ENCODE measurements at regions not wholly inside any gene's neighbourhood (a gene's known extent, or its start where the extent isn't known, plus 50 kb on each side); places are given as distances from the start of the nearest gene placed in this dataset.
A peak's percentile ranks its signal among the peaks of the same experiment; 100 is the strongest.

- Histone ChIP-seq H3K4me1 (ENCODE audit: insufficient read depth, insufficient read length) (no peaks in the 10 kb centered on the region), H3K36me3 (ENCODE audit: insufficient read depth, insufficient read length, low read length) (no peaks in the 10 kb centered on the region), H3K4me3 (ENCODE audit: insufficient read length, low read depth) (no peak overlapping the region), H3K9me3 (ENCODE audit: insufficient read depth, low read length) (peaks cover 15% of the 10 kb centered on the region), H3K9ac (ENCODE audit: insufficient read length, low read depth) (no peak overlapping the region), H3K27me3 (ENCODE audit: insufficient read depth, insufficient read length) (no peaks in the 10 kb centered on the region)
- TF ChIP-seq ZNF274 (IDR thresholded peaks at IDR 0.05; ENCODE audit: low read depth, low read length) (no peak), YY1 (IDR thresholded peaks at IDR 0.05; ENCODE audit: insufficient read depth, insufficient read length) (no peak), SUZ12 (IDR thresholded peaks at IDR 0.05; ENCODE audit: extremely low read depth, insufficient read depth, insufficient read length) (no peak)
- DNase-seq (ENCODE audit: low read depth, low spot score): no peak
These were observed 277.4 kb upstream of the LYZL1 start for GRCh38 chr10:29011516-29011915.

GRCh38 chr10:29012926-29013554 lies 275.8 kb upstream of the LYZL1 start:
- no peak for DNase-seq (ENCODE audit: low read depth, low spot score)
- peaks cover 4% of the 10 kb centered on the region; the same call in 1 of the 2 replicates for H3K9me3 ChIP-seq (ENCODE audit: insufficient read depth, low read length)
- no peak overlapping the region for H3K4me3 ChIP-seq (ENCODE audit: insufficient read length, low read depth)
- no peaks in the 10 kb centered on the region for H3K4me1 ChIP-seq (ENCODE audit: insufficient read depth, insufficient read length)
- no peak for TF ChIP-seq SUZ12 (IDR thresholded peaks at IDR 0.05; ENCODE audit: extremely low read depth, insufficient read depth, insufficient read length)
- no peak for TF ChIP-seq YY1 (IDR thresholded peaks at IDR 0.05; ENCODE audit: insufficient read depth, insufficient read length)
- TF ChIP-seq ZNF274 (IDR thresholded peaks at IDR 0.05; ENCODE audit: low read depth, low read length): no peak
- no peaks in the 10 kb centered on the region for H3K27me3 ChIP-seq (ENCODE audit: insufficient read depth, insufficient read length)
- no peak overlapping the region for H3K9ac ChIP-seq (ENCODE audit: insufficient read length, low read depth)
- H3K36me3 ChIP-seq (ENCODE audit: insufficient read depth, insufficient read length, low read length): no peaks in the 10 kb centered on the region

- H3K27me3 ChIP-seq (ENCODE audit: insufficient read depth, insufficient read length): no peaks in the 10 kb centered on the region
- H3K9ac ChIP-seq (ENCODE audit: insufficient read length, low read depth): no peak overlapping the region
- peaks cover 14% of the 10 kb centered on the region for H3K9me3 ChIP-seq (ENCODE audit: insufficient read depth, low read length)
- TF ChIP-seq SUZ12 (IDR thresholded peaks at IDR 0.05; ENCODE audit: extremely low read depth, insufficient read depth, insufficient read length): no peak
- no peak for TF ChIP-seq YY1 (IDR thresholded peaks at IDR 0.05; ENCODE audit: insufficient read depth, insufficient read length)
- TF ChIP-seq ZNF274 (IDR thresholded peaks at IDR 0.05; ENCODE audit: low read depth, low read length): no peak
- H3K36me3 ChIP-seq (ENCODE audit: insufficient read depth, insufficient read length, low read length): no peaks in the 10 kb centered on the region
- H3K4me3 ChIP-seq (ENCODE audit: insufficient read length, low read depth): no peak overlapping the region
- no peak for DNase-seq (ENCODE audit: low read depth, low spot score)
- H3K4me1 ChIP-seq (ENCODE audit: insufficient read depth, insufficient read length): peaks cover 4% of the 10 kb centered on the region
These were observed 267.3 kb upstream of the LYZL1 start for GRCh38 chr10:29021591-29021990.

GRCh38 chr10:29022513-29022912 lies 266.4 kb upstream of the LYZL1 start:
- no peak for DNase-seq (ENCODE audit: low read depth, low spot score)
- H3K27me3 ChIP-seq (ENCODE audit: insufficient read depth, insufficient read length): no peaks in the 10 kb centered on the region
- H3K4me1 ChIP-seq (ENCODE audit: insufficient read depth, insufficient read length): peaks cover 4% of the 10 kb centered on the region
- H3K9ac ChIP-seq (ENCODE audit: insufficient read length, low read depth): no peak overlapping the region
- no peak overlapping the region for H3K4me3 ChIP-seq (ENCODE audit: insufficient read length, low read depth)
- TF ChIP-seq ZNF274 (IDR thresholded peaks at IDR 0.05; ENCODE audit: low read depth, low read length) (no peak), SUZ12 (IDR thresholded peaks at IDR 0.05; ENCODE audit: extremely low read depth, insufficient read depth, insufficient read length) (no peak), YY1 (IDR thresholded peaks at IDR 0.05; ENCODE audit: insufficient read depth, insufficient read length) (no peak)
- H3K9me3 ChIP-seq (ENCODE audit: insufficient read depth, low read length): peaks cover 23% of the 10 kb centered on the region
- H3K36me3 ChIP-seq (ENCODE audit: insufficient read depth, insufficient read length, low read length): no peaks in the 10 kb centered on the region

- Histone ChIP-seq H3K4me1 (ENCODE audit: insufficient read depth, insufficient read length) (peaks cover 4% of the 10 kb centered on the region), H3K9me3 (ENCODE audit: insufficient read depth, low read length) (peaks cover 32% of the 10 kb centered on the region), H3K4me3 (ENCODE audit: insufficient read length, low read depth) (no peak overlapping the region), H3K9ac (ENCODE audit: insufficient read length, low read depth) (no peak overlapping the region), H3K27me3 (ENCODE audit: insufficient read depth, insufficient read length) (no peaks in the 10 kb centered on the region), H3K36me3 (ENCODE audit: insufficient read depth, insufficient read length, low read length) (no peaks in the 10 kb centered on the region)
- DNase-seq (ENCODE audit: low read depth, low spot score): no peak
- TF ChIP-seq YY1 (IDR thresholded peaks at IDR 0.05; ENCODE audit: insufficient read depth, insufficient read length) (no peak), SUZ12 (IDR thresholded peaks at IDR 0.05; ENCODE audit: extremely low read depth, insufficient read depth, insufficient read length) (no peak), ZNF274 (IDR thresholded peaks at IDR 0.05; ENCODE audit: low read depth, low read length) (no peak)
These were observed 265.2 kb upstream of the LYZL1 start for GRCh38 chr10:29023678-29024077.

GRCh38 chr10:29026065-29026797 lies 262.6 kb upstream of the LYZL1 start:
- Histone ChIP-seq H3K4me1 (ENCODE audit: insufficient read depth, insufficient read length) (peaks cover 4% of the 10 kb centered on the region), H3K36me3 (ENCODE audit: insufficient read depth, insufficient read length, low read length) (no peaks in the 10 kb centered on the region), H3K27me3 (ENCODE audit: insufficient read depth, insufficient read length) (no peaks in the 10 kb centered on the region), H3K4me3 (ENCODE audit: insufficient read length, low read depth) (no peak overlapping the region), H3K9me3 (ENCODE audit: insufficient read depth, low read length) (peaks cover 35% of the 10 kb centered on the region), H3K9ac (ENCODE audit: insufficient read length, low read depth) (no peak overlapping the region)
- peak; percentile 85 for DNase-seq (ENCODE audit: low read depth, low spot score)
- no peak for TF ChIP-seq YY1 (IDR thresholded peaks at IDR 0.05; ENCODE audit: insufficient read depth, insufficient read length)

- H3K4me3 ChIP-seq (ENCODE audit: insufficient read length, low read depth): no peak overlapping the region
These were observed 261.9 kb upstream of the LYZL1 start for GRCh38 chr10:29026802-29027580.

More at GRCh38 chr10:29026802-29027580, 261.9 kb upstream of the LYZL1 start:
- Histone ChIP-seq H3K9me3 (ENCODE audit: insufficient read depth, low read length) (peaks cover 35% of the 10 kb centered on the region), H3K4me1 (ENCODE audit: insufficient read depth, insufficient read length) (peaks cover 4% of the 10 kb centered on the region), H3K36me3 (ENCODE audit: insufficient read depth, insufficient read length, low read length) (no peaks in the 10 kb centered on the region), H3K9ac (ENCODE audit: insufficient read length, low read depth) (no peak overlapping the region), H3K27me3 (ENCODE audit: insufficient read depth, insufficient read length) (no peaks in the 10 kb centered on the region)
- DNase-seq (ENCODE audit: low read depth, low spot score): no peak
- TF ChIP-seq SUZ12 (IDR thresholded peaks at IDR 0.05; ENCODE audit: extremely low read depth, insufficient read depth, insufficient read length) (no peak), ZNF274 (IDR thresholded peaks at IDR 0.05; ENCODE audit: low read depth, low read length) (no peak), YY1 (IDR thresholded peaks at IDR 0.05; ENCODE audit: insufficient read depth, insufficient read length) (no peak)
